Trophoblast cell (in vitro differentiated cells and primary cell): ENCODE measurements at regions not wholly inside any gene's neighbourhood (a gene's known extent, or its start where the extent isn't known, plus 50 kb on each side); places are given as distances from the start of the nearest gene placed in this dataset.

Experiments used
- DNase-seq, 2 donors: peaks; one replicate each; pipeline ENCODE4 v3.0.0-alpha.2; 2016
- H2AFZ ChIP-seq: 2 replicates; pipeline ENCODE4 v1.6.1; 2013; ENCODE audit warnings: low read length, moderate library complexity, mild to moderate bottlenecking; ENCODE audit not compliant: insufficient read depth, poor library complexity
- H2AK5ac ChIP-seq: 2 replicates; pipeline ENCODE4 v1.6.1; 2013; ENCODE audit warnings: mild to moderate bottlenecking, low read length
- H2BK120ac ChIP-seq: 2 replicates; pipeline ENCODE4 v1.6.1; 2013; ENCODE audit warnings: low read length, mild to moderate bottlenecking, moderate library complexity; ENCODE audit not compliant: insufficient read depth, poor library complexity
- H2BK12ac ChIP-seq: 2 replicates; pipeline ENCODE4 v1.6.1; 2013; ENCODE audit warnings: mild to moderate bottlenecking, low read length, moderate library complexity
- H2BK5ac ChIP-seq: 2 replicates; pipeline ENCODE4 v1.6.1; 2013; ENCODE audit warnings: low read length, low read depth, moderate library complexity, mild to moderate bottlenecking; ENCODE audit not compliant: poor library complexity
- H3K14ac ChIP-seq: 2 replicates; pipeline ENCODE4 v1.6.1; 2013; ENCODE audit warnings: mild to moderate bottlenecking, low read length
- H3K18ac ChIP-seq: 2 replicates; pipeline ENCODE4 v1.6.1; 2013; ENCODE audit warnings: mild to moderate bottlenecking, low read length
- H3K23ac ChIP-seq: 2 replicates; pipeline ENCODE4 v1.6.1; 2013; ENCODE audit warnings: low read length
- H3K27ac ChIP-seq: 2 replicates; pipeline ENCODE4 v1.5.1; 2013; ENCODE audit warnings: low read depth, mild to moderate bottlenecking, inconsistent platforms, low read length, moderate library complexity
- H3K27me3 ChIP-seq: 2 replicates; pipeline ENCODE4 v1.6.1; 2013; ENCODE audit warnings: inconsistent platforms, mild to moderate bottlenecking, low read length, moderate library complexity; ENCODE audit not compliant: insufficient read depth
- H3K36me3 ChIP-seq, 2 experiments: 1 replicate in 1 of 2; 2 replicates in 1 of 2; pipeline ENCODE4 v1.6.1; 2013; ENCODE audit warnings: low read length in 2 of 2, mild to moderate bottlenecking in 2 of 2, moderate library complexity in 1 of 2; ENCODE audit not compliant: insufficient read depth in 2 of 2, control insufficient read depth in 1 of 2
- H3K4ac ChIP-seq: 2 replicates; pipeline ENCODE4 v1.6.1; 2013; ENCODE audit warnings: low read depth, mild to moderate bottlenecking, low read length, moderate library complexity
- H3K4me1 ChIP-seq, 2 experiments: 1 replicate in 1 of 2; 2 replicates in 1 of 2; pipeline ENCODE4 v1.6.1; 2013; ENCODE audit warnings: low read length in 2 of 2, mild to moderate bottlenecking in 2 of 2, moderate library complexity in 1 of 2; ENCODE audit not compliant: insufficient read depth in 2 of 2, control insufficient read depth in 1 of 2
- H3K4me2 ChIP-seq: 2 replicates; pipeline ENCODE4 v1.6.1; 2013; ENCODE audit warnings: inconsistent platforms, mild to moderate bottlenecking, low read length, moderate library complexity
- H3K4me3 ChIP-seq: 2 replicates; pipeline ENCODE4 v1.5.1; 2013; ENCODE audit warnings: mild to moderate bottlenecking, low read depth, low read length, inconsistent platforms
- H3K79me1 ChIP-seq: one replicate; pipeline ENCODE4 v1.6.1; 2013; ENCODE audit warnings: low read length
- H3K79me2 ChIP-seq: 2 replicates; pipeline ENCODE4 v1.6.1; 2013; ENCODE audit warnings: low read length, mild to moderate bottlenecking; ENCODE audit not compliant: control insufficient read depth, insufficient read depth, poor library complexity
- H3K9ac ChIP-seq: 2 replicates; pipeline ENCODE4 v1.6.1; 2013; ENCODE audit warnings: mild to moderate bottlenecking, low read length
- H3K9me3 ChIP-seq: 2 replicates; pipeline ENCODE4 v1.6.1; 2013; ENCODE audit warnings: low read depth, mild to moderate bottlenecking, control low read depth, inconsistent platforms, low read length; ENCODE audit not compliant: insufficient read depth
- H4K12ac ChIP-seq: 2 replicates; pipeline ENCODE4 v1.6.1; 2013; ENCODE audit warnings: low read depth, mild to moderate bottlenecking, low read length, moderate library complexity
- H4K8ac ChIP-seq: 2 replicates; pipeline ENCODE4 v1.6.1; 2013; ENCODE audit warnings: low read depth, mild to moderate bottlenecking, low read length, moderate library complexity
- H4K91ac ChIP-seq: one replicate; pipeline ENCODE4 v1.6.1; 2013; ENCODE audit warnings: low read depth, mild to moderate bottlenecking, low read length, moderate library complexity
- WGBS: extraction: QIAGEN DNeasy Blood & Tissue Kit; methylation state at CpG from one replicate; pipeline ENCODE4 v1.1.7; 2013; ENCODE audit warnings: missing lambda C conversion rate; ENCODE audit not compliant: insufficient read length, insufficient coverage; ENCODE audit errors: extremely low coverage; 5-methylcytosine and 5-hydroxymethylcytosine counted together

DNA sequence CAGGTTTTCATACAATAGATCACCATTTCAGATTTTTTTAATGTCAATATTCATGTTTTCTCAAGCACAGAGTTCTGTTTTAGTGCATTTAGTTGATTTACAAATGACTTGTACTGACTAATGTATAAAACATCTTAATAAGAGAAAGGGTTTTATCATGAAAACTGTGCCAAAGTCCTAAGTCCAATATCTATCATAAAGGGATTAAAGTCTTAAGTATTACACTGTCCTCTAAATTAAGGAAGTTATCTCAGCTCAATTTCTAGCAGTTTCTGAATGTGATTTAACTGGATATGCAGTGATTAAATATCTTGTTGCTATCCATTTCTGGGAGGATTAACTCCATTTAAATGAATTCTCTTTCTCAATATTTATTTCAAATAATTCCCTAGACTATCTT lies 381.1 kb upstream of the CNTN4 start:
- no peak overlapping the region for H3K23ac ChIP-seq
- H3K4me3 ChIP-seq = no peak overlapping the region
- no peak overlapping the region for H4K12ac ChIP-seq
- no peaks in the 10 kb centered on the region for H3K79me2 ChIP-seq
- no peak overlapping the region for H4K8ac ChIP-seq
- H3K18ac ChIP-seq = no peak overlapping the region
- H3K27ac ChIP-seq = no peak overlapping the region
- no peak overlapping the region for H2BK5ac ChIP-seq
- H3K27me3 ChIP-seq = no peaks in the 10 kb centered on the region
- no peak overlapping the region for H3K4me2 ChIP-seq
- H2BK120ac ChIP-seq = no peak overlapping the region
- no peak overlapping the region for H3K4ac ChIP-seq
- no peak overlapping the region for H2AK5ac ChIP-seq
- H3K9ac ChIP-seq = no peak overlapping the region
- no peak overlapping the region for H2AFZ ChIP-seq
- H3K36me3 ChIP-seq = no peaks in the 10 kb centered on the region
- H4K91ac ChIP-seq = no peak overlapping the region
- H3K79me1 ChIP-seq = no peaks in the 10 kb centered on the region
- no peaks in the 10 kb centered on the region for H3K4me1 ChIP-seq
- no peaks in the 10 kb centered on the region for H3K9me3 ChIP-seq
- no peak for DNase-seq
- no peak overlapping the region for H2BK12ac ChIP-seq
- no peak overlapping the region for H3K14ac ChIP-seq

DNA sequence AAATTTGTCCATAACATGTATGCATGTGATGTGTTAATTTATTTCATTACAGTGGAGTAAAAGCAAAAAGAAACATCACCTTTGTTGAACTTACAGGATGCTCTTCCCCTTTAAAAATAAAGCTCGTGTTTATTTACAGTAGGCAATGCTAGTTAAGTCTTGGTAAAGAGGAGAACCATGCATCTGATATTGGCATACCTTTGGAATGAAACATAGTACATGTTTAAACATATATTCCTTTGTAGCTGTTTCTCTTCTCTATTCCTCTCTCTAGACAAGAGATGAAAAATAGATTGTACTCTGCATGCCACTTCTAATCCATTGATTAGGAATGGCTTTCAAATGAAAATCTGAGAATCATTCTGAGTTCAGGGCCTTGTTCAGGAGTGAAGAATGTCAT lies 374.9 kb upstream of the CNTN4 start:
- H2BK5ac ChIP-seq = no peak overlapping the region
- H3K18ac ChIP-seq = no peak overlapping the region
- no peaks in the 10 kb centered on the region for H3K9me3 ChIP-seq
- no CpG with 5 or more reads among the region's 1 CpG for WGBS
- no peak overlapping the region for H3K4me2 ChIP-seq
- H3K9ac ChIP-seq = no peak overlapping the region
- H3K79me2 ChIP-seq = no peaks in the 10 kb centered on the region
- H3K4me1 ChIP-seq = no peaks in the 10 kb centered on the region
- no peak overlapping the region for H3K4ac ChIP-seq
- no peak overlapping the region for H3K23ac ChIP-seq
- no peak overlapping the region for H2AK5ac ChIP-seq
- H3K4me3 ChIP-seq = no peak overlapping the region
- H3K36me3 ChIP-seq = no peaks in the 10 kb centered on the region
- H2BK120ac ChIP-seq = no peak overlapping the region
- H3K27ac ChIP-seq = no peak overlapping the region
- no peak overlapping the region for H4K12ac ChIP-seq
- H4K8ac ChIP-seq = no peak overlapping the region
- H3K14ac ChIP-seq = no peak overlapping the region
- H4K91ac ChIP-seq = no peak overlapping the region
- no peak for DNase-seq
- no peaks in the 10 kb centered on the region for H3K27me3 ChIP-seq
- H3K79me1 ChIP-seq = no peaks in the 10 kb centered on the region
- no peak overlapping the region for H2AFZ ChIP-seq
- no peak overlapping the region for H2BK12ac ChIP-seq

DNA sequence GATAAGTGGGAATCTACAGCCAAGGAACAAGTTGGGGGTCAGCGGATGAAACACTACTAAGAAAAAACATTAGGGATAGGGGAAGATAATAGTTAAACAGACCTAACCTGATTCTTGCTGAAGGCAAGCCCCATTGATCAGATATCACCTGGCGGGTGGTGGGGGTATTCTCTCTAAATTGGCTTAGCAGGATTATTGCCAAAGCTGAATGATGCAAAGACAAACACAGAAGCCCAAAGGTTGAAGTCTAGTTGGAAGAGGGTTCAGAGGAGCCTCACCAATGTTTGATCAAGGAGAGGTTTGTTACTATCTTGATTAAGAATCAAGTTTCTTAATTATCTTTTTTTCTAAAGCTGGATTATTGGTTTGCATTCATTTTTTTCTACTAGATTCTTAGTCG lies 371.9 kb upstream of the CNTN4 start:
- WGBS = no CpG with 5 or more reads among the region's 3 CpGs
- no peak overlapping the region for H2AK5ac ChIP-seq
- no peak overlapping the region for H3K23ac ChIP-seq
- no peaks in the 10 kb centered on the region for H3K79me1 ChIP-seq
- H4K8ac ChIP-seq = no peak overlapping the region
- no peak overlapping the region for H3K4me3 ChIP-seq
- H3K27me3 ChIP-seq = no peaks in the 10 kb centered on the region
- no peak overlapping the region for H3K9ac ChIP-seq
- no peak overlapping the region for H2BK5ac ChIP-seq
- H4K12ac ChIP-seq = no peak overlapping the region
- H2BK120ac ChIP-seq = no peak overlapping the region
- H3K27ac ChIP-seq = no peak overlapping the region
- H3K79me2 ChIP-seq = no peaks in the 10 kb centered on the region
- no peak overlapping the region for H2BK12ac ChIP-seq
- no peaks in the 10 kb centered on the region for H3K9me3 ChIP-seq
- no peak overlapping the region for H3K4me2 ChIP-seq
- H3K4ac ChIP-seq = no peak overlapping the region
- no peak for DNase-seq
- no peaks in the 10 kb centered on the region for H3K4me1 ChIP-seq
- H3K14ac ChIP-seq = no peak overlapping the region
- H3K18ac ChIP-seq = no peak overlapping the region
- H2AFZ ChIP-seq = no peak overlapping the region
- no peaks in the 10 kb centered on the region for H3K36me3 ChIP-seq
- no peak overlapping the region for H4K91ac ChIP-seq

DNA sequence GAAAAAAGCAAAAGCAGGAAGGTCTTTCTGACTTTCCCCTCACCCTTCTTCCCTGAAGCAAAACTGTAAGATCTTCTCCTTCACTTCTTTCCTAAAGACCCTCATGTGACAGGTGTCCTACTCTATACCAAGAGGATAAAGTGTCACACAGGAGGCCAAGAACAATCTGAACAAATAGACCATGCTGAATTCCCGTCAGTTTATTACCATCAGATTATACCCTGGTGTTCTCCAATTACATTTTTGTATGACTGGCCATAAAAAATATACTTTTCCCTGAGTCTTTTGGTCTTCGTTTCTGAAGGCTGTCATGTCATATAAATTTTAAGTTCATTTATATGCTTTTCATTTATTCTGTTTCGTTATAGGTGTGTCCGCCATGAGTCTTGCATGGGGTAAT lies 371.4 kb upstream of the CNTN4 start:
- Histone ChIP-seq H4K8ac (no peak overlapping the region), H3K4me2 (no peak overlapping the region), H3K14ac (no peak overlapping the region), H3K4ac (no peak overlapping the region), H3K4me1 (no peaks in the 10 kb centered on the region), H3K27me3 (no peaks in the 10 kb centered on the region), H4K12ac (no peak overlapping the region), H4K91ac (no peak overlapping the region), H2BK12ac (no peak overlapping the region), H2AK5ac (no peak overlapping the region), H2AFZ (no peak overlapping the region), H3K9ac (no peak overlapping the region), H2BK5ac (no peak overlapping the region), H3K36me3 (no peaks in the 10 kb centered on the region), H3K4me3 (no peak overlapping the region), H3K9me3 (no peaks in the 10 kb centered on the region), H3K79me1 (no peaks in the 10 kb centered on the region), H2BK120ac (no peak overlapping the region), H3K18ac (no peak overlapping the region), H3K23ac (no peak overlapping the region), H3K27ac (no peak overlapping the region), H3K79me2 (no peaks in the 10 kb centered on the region)
- no CpG with 5 or more reads among the region's 4 CpGs for WGBS
- DNase-seq = no peak

DNA sequence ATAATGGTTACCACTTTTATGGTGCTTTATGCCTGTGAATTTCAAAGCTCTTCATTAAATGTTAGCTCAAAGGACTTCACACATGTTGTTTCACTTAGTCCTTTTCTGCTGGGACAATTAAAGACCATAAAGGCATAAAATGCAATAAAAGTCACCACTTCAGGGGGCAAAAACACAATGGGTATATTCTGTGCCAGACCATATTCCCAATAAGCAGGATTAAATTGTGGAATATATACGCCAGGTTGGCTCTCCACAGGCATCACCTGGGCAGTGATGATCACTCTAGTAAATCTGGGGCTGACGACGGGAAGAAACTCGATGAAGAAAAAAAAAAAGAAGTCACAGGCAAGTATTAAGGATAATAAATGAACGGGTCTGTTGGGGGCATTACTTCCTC lies 370.2 kb upstream of the CNTN4 start:
- no peak overlapping the region for H2BK12ac ChIP-seq
- no peak overlapping the region for H2BK120ac ChIP-seq
- H3K14ac ChIP-seq = no peak overlapping the region
- no peak overlapping the region for H4K12ac ChIP-seq
- no peak overlapping the region for H3K27ac ChIP-seq
- H4K8ac ChIP-seq = no peak overlapping the region
- no peaks in the 10 kb centered on the region for H3K4me1 ChIP-seq
- H3K9me3 ChIP-seq = no peaks in the 10 kb centered on the region
- no peak overlapping the region for H3K23ac ChIP-seq
- H3K27me3 ChIP-seq = no peaks in the 10 kb centered on the region
- H4K91ac ChIP-seq = no peak overlapping the region
- no peak overlapping the region for H2BK5ac ChIP-seq
- DNase-seq = no peak
- H3K4ac ChIP-seq = no peak overlapping the region
- H3K4me3 ChIP-seq = no peak overlapping the region
- WGBS = no CpG with 5 or more reads among the region's 5 CpGs
- no peaks in the 10 kb centered on the region for H3K79me1 ChIP-seq
- no peak overlapping the region for H3K18ac ChIP-seq
- no peaks in the 10 kb centered on the region for H3K36me3 ChIP-seq
- H3K9ac ChIP-seq = no peak overlapping the region
- H3K79me2 ChIP-seq = no peaks in the 10 kb centered on the region
- H2AK5ac ChIP-seq = no peak overlapping the region
- no peak overlapping the region for H3K4me2 ChIP-seq
- H2AFZ ChIP-seq = no peak overlapping the region
